Calu3 (cell line): ENCODE measurements at regions not wholly inside any gene's neighbourhood (a gene's known extent, or its start where the extent isn't known, plus 50 kb on each side); places are given as distances from the start of the nearest gene placed in this dataset.

Source experiments
- BruUV-seq: library from RNA; stranded (reverse); fragments of 400-500 nt; replicated peaks from 2 replicates; lab custom pipeline; 2021; lab: Mats Ljungman, UMichigan
- CTCF ChIA-PET: fragments of 300-600 bp; sonication (Branson Sonifier 250); formaldehyde crosslinking; loops from one replicate; lab custom pipeline; 2022; ENCODE audit warnings: antibody characterized with exemption; lab: Charles Lee
- DNase-seq: peaks from one replicate; pipeline ENCODE4 v3.0.0; 2022
- H3K27ac Mint-ChIP-seq: one replicate; pipeline ENCODE4 v1.8.0; 2022; ENCODE audit warnings: mixed read lengths; ENCODE audit not compliant: unreplicated experiment
- H3K27me3 Mint-ChIP-seq: one replicate; pipeline ENCODE4 v1.8.0; 2022; ENCODE audit warnings: mixed read lengths; ENCODE audit not compliant: unreplicated experiment
- H3K36me3 Mint-ChIP-seq: one replicate; pipeline ENCODE4 v1.8.0; 2022; ENCODE audit warnings: mild to moderate bottlenecking, moderate library complexity, mixed read lengths; ENCODE audit not compliant: insufficient read depth, unreplicated experiment
- H3K4me1 Mint-ChIP-seq: one replicate; pipeline ENCODE4 v1.8.0; 2022; ENCODE audit warnings: mild to moderate bottlenecking, low read depth, mixed read lengths; ENCODE audit not compliant: unreplicated experiment
- H3K4me3 Mint-ChIP-seq: one replicate; pipeline ENCODE4 v1.8.0; 2022; ENCODE audit warnings: mild to moderate bottlenecking, low read depth, moderate library complexity, mixed read lengths; ENCODE audit not compliant: unreplicated experiment
- H3K9me3 Mint-ChIP-seq: one replicate; pipeline ENCODE4 v1.8.0; 2022; ENCODE audit warnings: low read depth, mixed read lengths; ENCODE audit not compliant: unreplicated experiment
- CTCF ChIP-seq: fragments of 200-600 bp; IDR thresholded peaks from one replicate; pipeline ENCODE4 v1.8.0; 2022; ENCODE audit warnings: antibody characterized with exemption; ENCODE audit not compliant: unreplicated experiment
- intact Hi-C: fragments of 100-400 bp; cut with micrococcal nuclease; formaldehyde crosslinking; loops from one replicate; pipeline ENCODE4 v1.10.0; 2022; ENCODE audit not compliant: unreplicated experiment

- BruUV-seq: no TSS peak
- Mint-ChIP-seq H3K27ac (no peak overlapping the region), H3K36me3 (no peaks in the 10 kb centered on the region), H3K9me3 (peaks cover 7% of the 10 kb centered on the region), H3K4me1 (no peaks in the 10 kb centered on the region), H3K27me3 (no peaks in the 10 kb centered on the region), H3K4me3 (no peak overlapping the region)
- intact Hi-C loops: no loop called here
- TF ChIP-seq CTCF: no peak
- DNase-seq: no peak
- CTCF ChIA-PET: no interaction called here
Observed at GRCh38 chr6:62474793-62475192, 188.8 kb upstream of the KHDRBS2 start.

GRCh38 chr6:62466607-62467006, 180.6 kb upstream of the KHDRBS2 start:
- no peaks in the 10 kb centered on the region for H3K4me1 Mint-ChIP-seq
- H3K4me3 Mint-ChIP-seq: no peak overlapping the region
- CTCF ChIA-PET: no interaction called here
- H3K27ac Mint-ChIP-seq: no peak overlapping the region
- peaks cover 16% of the 10 kb centered on the region for H3K9me3 Mint-ChIP-seq
- BruUV-seq: no TSS peak
- intact Hi-C loops: no loop called here
- H3K27me3 Mint-ChIP-seq: no peaks in the 10 kb centered on the region
- no peak for DNase-seq
- no peaks in the 10 kb centered on the region for H3K36me3 Mint-ChIP-seq
- no peak for TF ChIP-seq CTCF

GRCh38 chr6:62465206-62465605, 179.2 kb upstream of the KHDRBS2 start:
- Mint-ChIP-seq H3K36me3 (no peaks in the 10 kb centered on the region), H3K4me1 (no peaks in the 10 kb centered on the region), H3K27me3 (no peaks in the 10 kb centered on the region), H3K9me3 (peaks cover 16% of the 10 kb centered on the region), H3K4me3 (no peak overlapping the region), H3K27ac (no peak overlapping the region)
- no peak for TF ChIP-seq CTCF
- BruUV-seq: no TSS peak
- CTCF ChIA-PET: no interaction called here
- no peak for DNase-seq
- intact Hi-C loops: no loop called here

DNA sequence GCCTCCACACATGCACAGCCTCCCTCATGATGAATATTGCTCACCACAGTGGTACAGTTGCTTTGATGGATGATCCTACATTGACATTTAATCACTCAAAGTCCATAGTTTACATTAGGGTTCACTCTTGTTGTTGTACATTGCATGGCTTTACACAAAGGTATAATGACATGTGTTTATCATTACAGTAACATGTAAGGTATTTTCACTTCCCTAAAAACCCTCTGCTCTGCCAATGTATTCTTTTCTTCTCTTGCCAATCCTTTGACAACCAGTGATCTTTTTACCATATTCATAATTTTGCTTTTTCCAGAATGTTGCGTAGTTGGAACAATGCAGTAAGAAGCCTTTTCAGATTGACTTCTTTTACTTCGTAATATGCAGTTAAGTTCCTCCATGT, 166.6 kb upstream of the KHDRBS2 start:
- H3K9me3 Mint-ChIP-seq: peaks cover 6% of the 10 kb centered on the region
- DNase-seq: no peak
- no peak overlapping the region for H3K27ac Mint-ChIP-seq
- H3K27me3 Mint-ChIP-seq: no peaks in the 10 kb centered on the region
- H3K4me3 Mint-ChIP-seq: no peak overlapping the region
- CTCF ChIA-PET: interaction anchor here (0.7 kb wide), 1 partner anchor 272 kb away, joined by 3 read pairs; no protein-coding TSS in a partner anchor
- intact Hi-C loops: no loop called here
- BruUV-seq: no TSS peak
- H3K4me1 Mint-ChIP-seq: no peaks in the 10 kb centered on the region
- no peak for TF ChIP-seq CTCF
- no peaks in the 10 kb centered on the region for H3K36me3 Mint-ChIP-seq
